ENCODE measurements at regions not wholly inside any gene's neighbourhood (a gene's known extent, or its start where the extent isn't known, plus 50 kb on each side); places are given as distances from the start of the nearest gene placed in this dataset.

GRCh38 chr10:58972576-58973234, 203.7 kb upstream of the PHYHIPL start:
- intact Hi-C loops (cut with DNase I, micrococcal nuclease) = no loop called here
- no peak for ATAC-seq

DNA sequence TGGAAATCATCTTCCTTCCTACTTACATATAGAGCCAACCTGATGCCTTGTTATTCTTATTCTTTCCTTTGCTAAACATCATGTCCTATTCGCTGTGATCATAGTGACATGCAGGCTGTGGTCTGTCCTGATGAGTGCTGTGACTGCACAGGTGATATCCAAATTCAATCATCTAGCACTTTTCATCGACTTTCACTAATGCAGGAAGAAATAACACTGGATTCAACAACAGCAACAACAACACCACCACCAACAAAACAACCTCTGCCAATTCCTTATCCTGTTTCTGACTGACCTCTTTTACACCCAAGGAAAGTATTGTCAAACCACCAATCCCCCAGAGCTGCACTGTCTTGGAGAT, 203.2 kb upstream of the PHYHIPL start:
- no peak overlapping the region for H3K4me3 ChIP-seq
- H3K4me1 ChIP-seq (ENCODE audit: low read depth) = no peaks in the 10 kb centered on the region
- DNase-seq (no peak), ATAC-seq (no peak)
- no peaks in the 10 kb centered on the region for H3K9me3 ChIP-seq
- H3K36me3 ChIP-seq (ENCODE audit: low read depth) = no peaks in the 10 kb centered on the region
- intact Hi-C loops (cut with DNase I, micrococcal nuclease) = no loop called here
- TF ChIP-seq, protein P1, sequence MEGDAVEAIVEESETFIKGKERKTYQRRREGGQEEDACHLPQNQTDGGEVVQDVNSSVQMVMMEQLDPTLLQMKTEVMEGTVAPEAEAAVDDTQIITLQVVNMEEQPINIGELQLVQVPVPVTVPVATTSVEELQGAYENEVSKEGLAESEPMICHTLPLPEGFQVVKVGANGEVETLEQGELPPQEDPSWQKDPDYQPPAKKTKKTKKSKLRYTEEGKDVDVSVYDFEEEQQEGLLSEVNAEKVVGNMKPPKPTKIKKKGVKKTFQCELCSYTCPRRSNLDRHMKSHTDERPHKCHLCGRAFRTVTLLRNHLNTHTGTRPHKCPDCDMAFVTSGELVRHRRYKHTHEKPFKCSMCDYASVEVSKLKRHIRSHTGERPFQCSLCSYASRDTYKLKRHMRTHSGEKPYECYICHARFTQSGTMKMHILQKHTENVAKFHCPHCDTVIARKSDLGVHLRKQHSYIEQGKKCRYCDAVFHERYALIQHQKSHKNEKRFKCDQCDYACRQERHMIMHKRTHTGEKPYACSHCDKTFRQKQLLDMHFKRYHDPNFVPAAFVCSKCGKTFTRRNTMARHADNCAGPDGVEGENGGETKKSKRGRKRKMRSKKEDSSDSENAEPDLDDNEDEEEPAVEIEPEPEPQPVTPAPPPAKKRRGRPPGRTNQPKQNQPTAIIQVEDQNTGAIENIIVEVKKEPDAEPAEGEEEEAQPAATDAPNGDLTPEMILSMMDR (IDR thresholded peaks at IDR 0.05) = no peak

More at GRCh38 chr10:58972576-58973234, 203.7 kb upstream of the PHYHIPL start:
- no peaks in the 10 kb centered on the region for H3K9me3 ChIP-seq
- H3K4me3 ChIP-seq = no peak overlapping the region
- TF ChIP-seq, protein P1 (IDR thresholded peaks at IDR 0.05) = no peak
- DNase-seq = no peak
- no peaks in the 10 kb centered on the region for H3K4me1 ChIP-seq (ENCODE audit: low read depth)
- H3K36me3 ChIP-seq (ENCODE audit: low read depth) = no peaks in the 10 kb centered on the region

DNA sequence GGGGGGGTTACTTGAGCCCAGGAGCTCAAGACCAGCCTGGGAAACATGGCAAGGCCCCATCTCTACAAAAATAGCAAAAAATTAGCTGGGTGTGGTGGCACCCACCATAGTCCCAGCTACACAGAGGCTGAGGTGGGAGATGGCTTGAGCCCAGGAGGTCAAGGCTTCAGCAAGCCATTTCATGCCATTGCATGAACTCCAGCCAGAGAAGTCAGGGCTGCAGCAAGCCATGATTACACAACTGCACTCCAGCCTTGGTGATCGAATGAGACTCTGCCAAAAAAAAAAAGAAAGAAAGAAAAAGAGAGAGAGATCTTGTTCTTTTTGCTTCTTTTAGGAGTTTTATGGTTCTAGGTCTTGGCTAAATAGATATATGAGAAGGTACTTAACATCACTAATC, 200.2 kb upstream of the PHYHIPL start:
- TF ChIP-seq, protein P1 (IDR thresholded peaks at IDR 0.05) = no peak
- no peak for ATAC-seq
- no peak for DNase-seq
- no peaks in the 10 kb centered on the region for H3K36me3 ChIP-seq (ENCODE audit: low read depth)
- no peaks in the 10 kb centered on the region for H3K9me3 ChIP-seq
- no peaks in the 10 kb centered on the region for H3K4me1 ChIP-seq (ENCODE audit: low read depth)
- H3K4me3 ChIP-seq = no peak overlapping the region
- intact Hi-C loops (cut with DNase I, micrococcal nuclease) = no loop called here

DNA sequence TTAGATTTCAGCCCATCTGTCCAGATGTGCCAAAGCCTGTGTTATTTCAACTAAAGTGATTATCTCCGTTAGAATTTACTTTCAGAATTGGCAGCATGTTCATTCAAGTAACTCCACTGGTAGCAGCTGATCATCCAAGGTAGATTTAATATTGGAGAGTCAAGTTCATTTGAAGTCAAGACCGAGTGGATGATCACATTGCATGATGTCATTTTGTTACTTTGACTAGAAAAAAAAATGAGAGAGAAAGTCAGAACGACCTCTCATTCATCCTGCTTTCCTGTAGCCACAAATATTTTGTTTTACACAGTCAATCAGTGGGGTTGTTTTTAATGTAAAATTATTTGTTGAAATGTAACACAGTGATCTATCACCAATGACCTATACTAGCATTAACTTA, 196.7 kb upstream of the PHYHIPL start:
- H3K36me3 ChIP-seq (ENCODE audit: low read depth) = no peaks in the 10 kb centered on the region
- no peaks in the 10 kb centered on the region for H3K9me3 ChIP-seq
- TF ChIP-seq, protein P1 (IDR thresholded peaks at IDR 0.05) = no peak
- ATAC-seq (no peak), DNase-seq (no peak)
- no peak overlapping the region for H3K4me3 ChIP-seq
- intact Hi-C loops (cut with DNase I, micrococcal nuclease) = no loop called here
- no peaks in the 10 kb centered on the region for H3K4me1 ChIP-seq (ENCODE audit: low read depth)

DNA sequence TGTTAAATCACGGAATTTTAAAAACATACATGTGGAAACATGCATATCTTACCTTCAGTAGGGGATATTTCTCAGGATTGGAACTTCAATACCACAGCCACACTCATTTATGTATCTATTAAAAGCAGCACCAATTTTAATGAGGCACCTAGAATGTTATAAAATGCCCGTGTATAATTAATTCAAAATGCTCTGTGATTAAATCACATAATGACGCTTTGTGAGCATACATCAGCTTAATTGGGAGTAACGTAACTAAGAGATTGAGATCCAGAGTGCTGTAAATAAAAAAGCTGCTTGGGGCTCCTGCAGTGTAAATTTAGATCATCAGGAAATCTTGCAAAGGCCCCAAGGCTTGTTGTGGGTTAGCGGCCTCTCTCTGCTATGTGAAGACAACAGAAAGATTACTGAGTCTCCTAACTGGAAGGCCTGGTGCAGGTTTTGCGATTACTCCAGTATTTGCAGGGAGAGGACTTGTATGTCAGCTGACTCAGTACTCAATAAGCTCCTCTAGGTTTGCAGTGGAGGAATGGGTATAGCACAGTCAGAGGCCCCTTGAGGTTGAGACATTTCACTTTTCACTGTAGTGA, 195.5 kb upstream of the PHYHIPL start:
- TF ChIP-seq, protein P1 (IDR thresholded peaks at IDR 0.05) = no peak
- intact Hi-C loops (cut with DNase I, micrococcal nuclease) = no loop called here
- no peaks in the 10 kb centered on the region for H3K4me1 ChIP-seq (ENCODE audit: low read depth)
- DNase-seq = no peak
- no peak for ATAC-seq
- H3K4me3 ChIP-seq = no peak overlapping the region
- H3K36me3 ChIP-seq (ENCODE audit: low read depth) = no peaks in the 10 kb centered on the region
- H3K9me3 ChIP-seq = no peaks in the 10 kb centered on the region
